A549 (cell line): ENCODE measurements at regions not wholly inside any gene's neighbourhood (a gene's known extent, or its start where the extent isn't known, plus 50 kb on each side); places are given as distances from the start of the nearest gene placed in this dataset.

Experiments used
- ATAC-seq, 2 experiments: fragments of 200-7000 bp in 1 of 2; fragments of >200 bp in 1 of 2; cut with Nextera tagmentation in 1 of 2; cut with Tn5 transposase in 1 of 2; 3 replicates each; pipeline versions ENCODE4 v1.8.0 to v1.9.1; 2018 to 2020; ENCODE audit warnings: mild to moderate bottlenecking in 1 of 2, moderate library complexity in 1 of 2
- CTCF ChIA-PET: fragments of 300-600 bp; sonication (Branson Sonifier 250); formaldehyde crosslinking; extraction: SDS; loops from one replicate; lab custom pipeline; 2021; ENCODE audit warnings: antibody characterized with exemption, inconsistent platforms; lab: Yijun Ruan, JAX
- POLR2A ChIA-PET: fragments of 350-600 bp; formaldehyde crosslinking; extraction: SDS; loops from one replicate; lab custom pipeline; 2021; ENCODE audit warnings: antibody characterized with exemption, inconsistent platforms; lab: Yijun Ruan, JAX
- DNase-seq, 2 experiments: peaks; one replicate each; pipeline versions ENCODE4 v3.0.0 to v3.0.0-alpha.2; 2011 to 2016; ENCODE audit warnings: low read depth in 1 of 2, low spot score in 1 of 2
- FAIRE-seq: peaks from 2 replicates; lab custom pipeline; 2011; peaks lifted over from hg19 to GRCh38; lab: Jason Lieb, UNC
- H3K27ac ChIP-seq, 2 experiments: fragments of >200 bp; sonication (Bioruptor Twin); formaldehyde crosslinking; 3 replicates each; pipeline ENCODE4 v1.5.1; 2016 to 2017
- H3K4me1 ChIP-seq: fragments of >200 bp; sonication (Bioruptor Twin); formaldehyde crosslinking; 3 replicates; pipeline ENCODE4 v1.6.1; 2016
- H3K4me2 ChIP-seq: fragments of >200 bp; sonication (Bioruptor Twin); formaldehyde crosslinking; 3 replicates; pipeline ENCODE4 v1.6.1; 2016
- H3K4me3 ChIP-seq: fragments of >200 bp; sonication (Bioruptor Twin); formaldehyde crosslinking; 3 replicates; pipeline ENCODE4 v1.5.1; 2016
- H3K9me3 ChIP-seq: fragments of >200 bp; sonication (Bioruptor Twin); formaldehyde crosslinking; 3 replicates; pipeline ENCODE4 v1.6.1; 2016
- BCL3 ChIP-seq: fragments of >200 bp; sonication (Bioruptor Twin); formaldehyde crosslinking; IDR thresholded peaks from 3 replicates; pipeline ENCODE4 v1.6.1; 2016
- CHD4 ChIP-seq: fragments of 200-600 bp; sonication (generic); IDR thresholded peaks from 2 replicates; pipeline ENCODE4 v1.6.1; 2016; ENCODE audit warnings: antibody characterized with exemption, mild to moderate bottlenecking, borderline replicate concordance
- EHMT2 ChIP-seq: fragments of 200-600 bp; sonication (generic); IDR thresholded peaks from 2 replicates; pipeline ENCODE4 v1.6.1; 2016; ENCODE audit warnings: antibody characterized with exemption, low read depth, mild to moderate bottlenecking, moderate library complexity
- FOSB ChIP-seq: fragments of 250-450 bp; sonication (Bioruptor Pico); IDR thresholded peaks from 2 replicates; pipeline ENCODE4 v1.5.0; 2020; ENCODE audit warnings: mild to moderate bottlenecking, moderate library complexity
- FOSL2 ChIP-seq, 2 experiments: fragments of 450-650 bp in 1 of 2; fragments of >200 bp in 1 of 2; sonication (Bioruptor Twin) in 1 of 2; formaldehyde crosslinking; IDR thresholded peaks; 2 replicates each; pipeline versions ENCODE4 v1.5.0 to v1.6.1; 2016 to 2020; ENCODE audit warnings: mild to moderate bottlenecking in 1 of 2, moderate library complexity in 1 of 2
- HES2 ChIP-seq: fragments of >200 bp; sonication (Bioruptor Twin); formaldehyde crosslinking; IDR thresholded peaks from 2 replicates; pipeline ENCODE4 v1.6.1; 2016
- JUN ChIP-seq, 2 experiments: fragments of >200 bp; sonication (Bioruptor Twin); formaldehyde crosslinking; IDR thresholded peaks; 2 replicates in 1 of 2; 3 replicates in 1 of 2; pipeline ENCODE4 v1.6.1; 2016 to 2017
- JUNB ChIP-seq: fragments of >200 bp; sonication (Bioruptor Twin); formaldehyde crosslinking; IDR thresholded peaks from 2 replicates; pipeline ENCODE4 v1.6.1; 2016
- KDM5A ChIP-seq: fragments of 200-600 bp; sonication (generic); IDR thresholded peaks from 2 replicates; pipeline ENCODE4 v1.6.1; 2016; ENCODE audit warnings: antibody characterized with exemption, mild to moderate bottlenecking
- MAFK ChIP-seq: fragments of 450-650 bp; IDR thresholded peaks from 2 replicates; pipeline ENCODE4 v1.6.1; 2014; ENCODE audit not compliant: partially characterized antibody
- NFE2L2 ChIP-seq: fragments of 150-350 bp; conservative IDR thresholded peaks from 2 replicates; pipeline ENCODE4 v1.6.1; 2014; ENCODE audit warnings: low read length
- NPAS2 ChIP-seq: fragments of 250-450 bp; sonication (Bioruptor Pico); IDR thresholded peaks from 2 replicates; pipeline ENCODE4 v1.8.0; 2022; ENCODE audit warnings: mild to moderate bottlenecking, moderate library complexity, borderline replicate concordance
- RAD21 ChIP-seq, 2 experiments: fragments of >200 bp in 1 of 2; sonication (Bioruptor Twin) in 1 of 2; formaldehyde crosslinking in 1 of 2; IDR thresholded peaks in 1 of 2; conservative IDR thresholded peaks in 1 of 2; 2 replicates in 1 of 2; 3 replicates in 1 of 2; pipeline ENCODE4 v1.6.1; 2012 to 2018; ENCODE audit warnings: inconsistent platforms in 1 of 2
- RFX5 ChIP-seq: fragments of 450-650 bp; IDR thresholded peaks from 2 replicates; pipeline ENCODE4 v1.7.1; 2014; ENCODE audit warnings: antibody characterized with exemption, mild to moderate bottlenecking, moderate library complexity
- WGBS: methylation state at CpG from one replicate; pipeline ENCODE4 v1.1.6; 2017; ENCODE audit errors: missing lambda C conversion rate; 5-methylcytosine and 5-hydroxymethylcytosine counted together
- TF ChIP-seq, protein P1 (sequence below): fragments of >200 bp; sonication (Bioruptor Twin); formaldehyde crosslinking; IDR thresholded peaks from 3 replicates; pipeline ENCODE4 v1.5.1; 2016
- TF ChIP-seq, protein P2 (sequence below): IDR thresholded peaks from 2 replicates; pipeline ENCODE4 v1.6.1; 2012

DNA sequence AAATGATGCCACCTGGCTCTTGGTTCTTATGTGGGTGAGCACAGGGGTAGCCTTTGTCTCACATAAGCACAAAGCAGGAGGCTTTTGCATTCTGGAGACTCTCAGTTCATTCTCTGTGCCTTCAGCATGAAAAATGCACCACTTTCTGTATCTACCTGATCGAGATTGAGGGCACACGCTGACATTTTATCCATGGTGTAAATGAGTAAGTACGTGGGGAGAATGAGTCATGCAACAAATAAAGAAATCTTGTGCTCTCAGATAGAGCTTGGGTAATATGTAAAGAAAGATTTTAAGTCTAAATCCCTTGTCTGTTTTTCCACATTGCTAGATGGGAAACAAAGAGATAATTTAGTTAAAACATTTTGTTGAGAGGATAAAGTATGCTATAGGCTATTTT, 607.2 kb upstream of the WWC1 start:
- Histone ChIP-seq H3K27ac (peak overlapping the region in 1 of 2 experiments; percentile 19; a peak in 1 of 6 replicates), H3K9me3 (peaks cover 4% of the 10 kb centered on the region; the same call in 1 of the 3 replicates), H3K4me1 (peaks cover 9% of the 10 kb centered on the region; the same call in 2 of the 3 replicates), H3K4me3 (no peak overlapping the region), H3K4me2 (peak overlapping the region; percentile 39; the same call in 2 of the 3 replicates)
- ChIA-PET CTCF (no interaction called here), POLR2A (no interaction called here)
- 22% methylated on average over 3 of the region's 3 CpGs for WGBS
- no peak for FAIRE-seq
- DNase-seq: no peak
- no peak for ATAC-seq
- no peak for TF ChIP-seq FOSL2 (IDR thresholded peaks at IDR 0.05)
- peak; percentile 65 for TF ChIP-seq FOSL2 (CRISPR knock-in tag; IDR thresholded peaks at IDR 0.05)
- no peak for TF ChIP-seq FOSB (CRISPR knock-in tag)

- TF ChIP-seq KDM5A (no peak), MAFK (peak; percentile 89)
- TF ChIP-seq, all 56 proteins: peak for 1
- Histone ChIP-seq H3K27ac (peak overlapping the region in 1 of 2 experiments; percentile 9; a peak in 2 of 6 replicates), H3K4me3 (no peak overlapping the region), H3K4me1 (peaks cover 9% of the 10 kb centered on the region; the same call in 2 of the 3 replicates), H3K4me2 (0 out of 3 replicates have a peak overlapping the region, but pooled peaks have one; percentile 5), H3K9me3 (no peaks in the 10 kb centered on the region)
- no peak for ATAC-seq
- no peak for DNase-seq
- ChIA-PET POLR2A (no interaction called here), CTCF (no interaction called here)
- WGBS: 59% methylated on average over 8 of the region's 8 CpGs
- peak; percentile 74 for FAIRE-seq
Measured at GRCh38 chr5:167688341-167689130, 602.9 kb upstream of the WWC1 start.

GRCh38 chr5:167694325-167695147, 596.9 kb upstream of the WWC1 start:
- Histone ChIP-seq H3K4me3 (no peak overlapping the region), H3K9me3 (no peaks in the 10 kb centered on the region), H3K4me1 (peaks cover 10% of the 10 kb centered on the region), H3K4me2 (no peak overlapping the region), H3K27ac (0 out of 6 replicates have a peak overlapping the region, but pooled peaks of 1 of the 2 experiments have one; percentile 26)
- WGBS: 69% methylated on average over 5 of the region's 5 CpGs
- no peak for ATAC-seq
- TF ChIP-seq HES2 (no peak), NFE2L2 (peak; percentile 40; the same call in 1 of the 2 replicates), RFX5 (no peak)
- POLR2A ChIA-PET: no interaction called here
- CTCF ChIA-PET: interaction anchor here (1.1 to 2.8 kb wide), 3 partner anchors 8 to 28 kb away, joined by 3 to 9 read pairs (median 5); no protein-coding TSS in a partner anchor
- no peak for FAIRE-seq
- no peak for DNase-seq

- no peak for ATAC-seq
- TF ChIP-seq NPAS2 (no peak), RAD21 (conservative IDR thresholded peaks at IDR 0.05 in 1 of 2, IDR thresholded peaks at IDR 0.05 in 1 of 2) (0 out of 5 replicates have a peak, but pooled peaks of 1 of the 2 experiments have one; percentile 1)
- TF ChIP-seq, all 56 proteins: peak for 1
- H3K9me3 ChIP-seq: no peaks in the 10 kb centered on the region
- FAIRE-seq (no peak), DNase-seq (peak in 1 of 2 experiments; percentile 9)
- no peak overlapping the region for H3K4me2 ChIP-seq
- ChIA-PET POLR2A (no interaction called here), CTCF (interaction anchor here (0.9 to 1.7 kb wide), 3 partner anchors 18 to 351 kb away, joined by 3 to 4 read pairs (median 3); no protein-coding TSS in a partner anchor)
- peak overlapping the region; percentile 8 to 86; a peak in 5 of 6 replicates for H3K27ac ChIP-seq
- peaks cover 29% of the 10 kb centered on the region for H3K4me1 ChIP-seq
- H3K4me3 ChIP-seq: no peak overlapping the region
- 90% methylated on average over 10 of the region's 10 CpGs for WGBS
Measured at GRCh38 chr5:167696558-167697314, 594.7 kb upstream of the WWC1 start.

DNA sequence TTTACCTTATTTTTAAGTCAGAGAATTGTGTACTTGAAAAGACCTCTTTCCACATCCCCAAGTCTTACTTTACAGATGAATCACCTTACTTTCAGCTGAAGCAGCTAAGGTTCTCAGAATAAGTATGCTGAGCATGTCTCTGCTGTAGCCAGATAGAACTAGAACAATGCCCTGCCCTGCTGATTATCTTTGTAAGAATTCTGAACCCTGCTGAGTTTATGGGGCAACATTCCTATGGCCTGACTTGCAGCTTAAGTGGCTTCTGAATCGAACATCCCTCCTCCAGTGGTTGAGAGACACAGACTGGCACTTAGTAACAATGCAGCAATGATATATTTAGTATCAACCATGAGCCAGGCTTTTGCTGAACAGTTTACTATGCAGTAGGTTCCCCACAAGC, 592.0 kb upstream of the WWC1 start:
- 0% methylated on average over 1 of the region's 1 CpG for WGBS
- FAIRE-seq: peak; percentile 99
- H3K27ac ChIP-seq: peak overlapping the region; percentile 86 to 92
- TF ChIP-seq, protein P1, sequence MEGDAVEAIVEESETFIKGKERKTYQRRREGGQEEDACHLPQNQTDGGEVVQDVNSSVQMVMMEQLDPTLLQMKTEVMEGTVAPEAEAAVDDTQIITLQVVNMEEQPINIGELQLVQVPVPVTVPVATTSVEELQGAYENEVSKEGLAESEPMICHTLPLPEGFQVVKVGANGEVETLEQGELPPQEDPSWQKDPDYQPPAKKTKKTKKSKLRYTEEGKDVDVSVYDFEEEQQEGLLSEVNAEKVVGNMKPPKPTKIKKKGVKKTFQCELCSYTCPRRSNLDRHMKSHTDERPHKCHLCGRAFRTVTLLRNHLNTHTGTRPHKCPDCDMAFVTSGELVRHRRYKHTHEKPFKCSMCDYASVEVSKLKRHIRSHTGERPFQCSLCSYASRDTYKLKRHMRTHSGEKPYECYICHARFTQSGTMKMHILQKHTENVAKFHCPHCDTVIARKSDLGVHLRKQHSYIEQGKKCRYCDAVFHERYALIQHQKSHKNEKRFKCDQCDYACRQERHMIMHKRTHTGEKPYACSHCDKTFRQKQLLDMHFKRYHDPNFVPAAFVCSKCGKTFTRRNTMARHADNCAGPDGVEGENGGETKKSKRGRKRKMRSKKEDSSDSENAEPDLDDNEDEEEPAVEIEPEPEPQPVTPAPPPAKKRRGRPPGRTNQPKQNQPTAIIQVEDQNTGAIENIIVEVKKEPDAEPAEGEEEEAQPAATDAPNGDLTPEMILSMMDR: no peak
- TF ChIP-seq CHD4: no peak
- no peak for TF ChIP-seq EHMT2
- TF ChIP-seq, protein P2, sequence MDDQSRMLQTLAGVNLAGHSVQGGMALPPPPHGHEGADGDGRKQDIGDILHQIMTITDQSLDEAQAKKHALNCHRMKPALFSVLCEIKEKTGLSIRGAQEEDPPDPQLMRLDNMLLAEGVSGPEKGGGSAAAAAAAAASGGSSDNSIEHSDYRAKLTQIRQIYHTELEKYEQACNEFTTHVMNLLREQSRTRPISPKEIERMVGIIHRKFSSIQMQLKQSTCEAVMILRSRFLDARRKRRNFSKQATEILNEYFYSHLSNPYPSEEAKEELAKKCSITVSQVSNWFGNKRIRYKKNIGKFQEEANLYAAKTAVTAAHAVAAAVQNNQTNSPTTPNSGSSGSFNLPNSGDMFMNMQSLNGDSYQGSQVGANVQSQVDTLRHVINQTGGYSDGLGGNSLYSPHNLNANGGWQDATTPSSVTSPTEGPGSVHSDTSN: peak; percentile 64; the same call in 1 of the 2 replicates
- TF ChIP-seq BCL3: peak; percentile 59; the same call in 1 of the 3 replicates
- TF ChIP-seq JUN (IDR thresholded peaks at IDR 0.05): peak; percentile 87 to 92
- peak; percentile 97 for TF ChIP-seq JUNB

More for the DNA sequence above, 592.0 kb upstream of the WWC1 start:
- ChIA-PET POLR2A (interaction anchor here (0.6 kb wide), 1 partner anchor 30 kb away, joined by 3 read pairs; no protein-coding TSS in a partner anchor), CTCF (interaction anchor here (0.6 to 1.8 kb wide), 8 partner anchors 12 to 348 kb away, joined by 3 to 6 read pairs (median 3); no protein-coding TSS in a partner anchor)
- no peak overlapping the region for H3K4me3 ChIP-seq
- H3K4me1 ChIP-seq: peaks cover 34% of the 10 kb centered on the region
- ATAC-seq (peak; percentile 99 to 100), DNase-seq (peak; percentile 69 to 97)
- H3K4me2 ChIP-seq: peak overlapping the region; percentile 78
- no peaks in the 10 kb centered on the region for H3K9me3 ChIP-seq
